ENCODE measurements at regions not wholly inside any gene's neighbourhood (a gene's known extent, or its start where the extent isn't known, plus 50 kb on each side); places are given as distances from the start of the nearest gene placed in this dataset.
A peak's percentile ranks its signal among the peaks of the same experiment; 100 is the strongest.

DNA sequence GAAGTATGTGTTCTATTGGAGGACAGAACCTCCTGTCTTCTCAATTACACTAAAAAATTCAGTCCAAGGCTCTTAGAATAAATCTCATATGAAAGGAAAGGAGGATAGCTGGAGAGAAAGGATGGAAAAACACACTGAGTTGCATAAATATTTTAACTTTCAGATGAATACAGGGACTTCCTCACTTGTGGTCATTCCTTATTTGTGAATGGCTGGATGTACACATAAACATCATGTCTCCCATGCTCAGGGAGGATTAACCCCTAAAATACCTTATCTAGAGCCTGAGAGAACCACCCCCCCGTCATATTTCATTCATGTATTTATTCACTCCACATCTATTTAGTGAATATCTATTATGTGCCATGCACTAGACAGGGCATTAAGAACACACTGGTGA is 217.6 kb upstream of the CITED2 start (continued):
- TF ChIP-seq, protein P1, sequence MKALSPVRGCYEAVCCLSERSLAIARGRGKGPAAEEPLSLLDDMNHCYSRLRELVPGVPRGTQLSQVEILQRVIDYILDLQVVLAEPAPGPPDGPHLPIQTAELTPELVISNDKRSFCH (CRISPR knock-in tag; IDR thresholded peaks at IDR 0.05) = no peak
- TF ChIP-seq, protein P1 (tag; IDR thresholded peaks at IDR 0.05) = no peak
- TF ChIP-seq SP1 (CRISPR knock-in tag; IDR thresholded peaks at IDR 0.05) (no peak), BCOR (IDR thresholded peaks at IDR 0.05) (no peak), ZSCAN32 (CRISPR knock-in tag; IDR thresholded peaks at IDR 0.05) (no peak), STAT5B (CRISPR knock-in tag; IDR thresholded peaks at IDR 0.05) (no peak), MYBL2 (IDR thresholded peaks at IDR 0.05; ENCODE audit: low read depth) (no peak), MYBL2 (CRISPR knock-in tag; IDR thresholded peaks at IDR 0.05; ENCODE audit: borderline replicate concordance) (no peak), ZC3H11A (IDR thresholded peaks at IDR 0.05; ENCODE audit: low read depth, low read length) (no peak), IRF2 (CRISPR knock-in tag; IDR thresholded peaks at IDR 0.05) (no peak), ILK (tag; IDR thresholded peaks at IDR 0.05; ENCODE audit: borderline replicate concordance, low read depth) (no peak), NELFE (IDR thresholded peaks at IDR 0.05; ENCODE audit: insufficient read depth, insufficient read length) (no peak)

DNA sequence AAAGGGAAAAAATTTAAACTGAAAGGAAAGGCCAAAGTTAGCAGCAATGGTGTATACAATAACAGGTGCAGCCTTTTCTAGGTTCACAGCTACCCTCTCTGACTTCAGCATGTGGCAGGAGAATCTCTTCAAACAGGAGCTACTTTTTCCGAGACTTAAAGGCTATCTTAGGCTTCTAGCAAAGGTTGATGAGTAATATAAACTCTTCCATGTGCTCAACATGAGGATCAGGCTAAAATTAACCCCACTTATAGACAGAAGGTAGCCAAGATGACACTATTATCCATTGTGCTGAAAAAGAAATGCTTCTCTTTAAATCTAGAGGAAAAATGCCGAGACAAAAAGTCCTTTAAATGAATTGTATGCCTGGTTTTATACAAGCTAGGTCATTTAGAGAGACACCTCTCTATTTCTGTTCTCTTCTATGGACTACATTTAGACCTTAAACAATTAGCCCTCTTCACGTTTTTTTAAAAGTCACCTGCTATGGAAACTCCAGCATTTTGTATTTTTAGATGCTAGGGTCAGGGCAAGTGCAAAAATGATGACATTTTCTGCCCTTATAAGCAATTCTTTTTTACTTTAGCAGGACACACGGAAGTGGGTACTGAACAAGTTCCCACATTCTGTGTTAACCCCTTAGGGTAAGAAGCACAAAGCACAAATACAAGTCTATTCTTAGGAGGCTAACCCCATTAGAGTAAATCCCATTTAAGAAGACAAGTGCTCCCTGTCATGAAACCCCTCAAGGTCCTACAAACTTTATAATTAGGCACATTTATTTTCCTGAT is 216.8 kb upstream of the CITED2 start:
- TF ChIP-seq CEBPG (CRISPR knock-in tag; IDR thresholded peaks at IDR 0.05) (0 out of 2 replicates have a peak, but pooled peaks have one; percentile 23), CEBPG (tag; conservative IDR thresholded peaks at IDR 0.05 in 1 of 2, IDR thresholded peaks at IDR 0.05 in 1 of 2) (no peak; a peak in 1 of 4 replicates), FOXJ2 (tag; IDR thresholded peaks at IDR 0.05) (0 out of 2 replicates have a peak, but pooled peaks have one; percentile 34), PTTG1 (tag; IDR thresholded peaks at IDR 0.05; ENCODE audit: low read depth) (no peak), NEUROD1 (IDR thresholded peaks at IDR 0.05; ENCODE audit: borderline replicate concordance, low read depth, low read length, partially characterized antibody) (no peak), L3MBTL2 (IDR thresholded peaks at IDR 0.05) (0 out of 2 replicates have a peak, but pooled peaks have one; percentile 14)
- no peaks in the 10 kb centered on the region for H3K27me3 ChIP-seq (ENCODE audit: control insufficient read depth in 2 of 2, insufficient read depth in 2 of 2, low read length in 2 of 2)
- CTCF ChIA-PET (ENCODE audit: low intra/inter-chr PET ratio) = no interaction called here
- DNase-seq (ENCODE audit: extremely low read depth in 1 of 4, low spot score in 3 of 4) (no peak), FAIRE-seq (no peak), ATAC-seq (peak; percentile 12; the same call in 2 of the 3 replicates)
- in situ Hi-C loops (cut with MboI) (no loop called here), intact Hi-C loops (cut with micrococcal nuclease) (no loop called here)
- WGBS (ENCODE audit: insufficient coverage, low coverage, missing lambda C conversion rate) = 39% methylated on average over 4 of the region's 4 CpGs
- no peak overlapping the region for H3K4me2 ChIP-seq (ENCODE audit: insufficient read depth, low read length)
- BruUV-seq (replicated peaks) = no TSS peak
- no peaks in the 10 kb centered on the region for H3K79me2 ChIP-seq (ENCODE audit: control insufficient read depth, insufficient read depth, low read length)
- no peaks in the 10 kb centered on the region for H3K36me3 ChIP-seq (ENCODE audit: control insufficient read depth, insufficient read depth, low read length)
- H3K9ac ChIP-seq (ENCODE audit: insufficient read depth in 1 of 2, low read depth in 2 of 2, low read length in 2 of 2) = no peak overlapping the region
- H2AFZ ChIP-seq (ENCODE audit: low read depth, low read length) = peak overlapping the region; percentile 53
- no peak overlapping the region for H3K4me3 ChIP-seq
- no peaks in the 10 kb centered on the region for H3K9me1 ChIP-seq (ENCODE audit: control insufficient read depth, insufficient read depth, low read length)
- no peak overlapping the region for H3K27ac ChIP-seq (ENCODE audit: extremely low read depth, low read depth, low read length)
- peaks cover 0 to 27% of the 10 kb centered on the region in 2 experiments; a peak in 4 of 5 replicates for H3K4me1 ChIP-seq (replicated peaks in 1 of 2; ENCODE audit: control insufficient read depth in 2 of 2, insufficient read depth in 2 of 2, low read length in 2 of 2)
- H4K20me1 ChIP-seq (replicated peaks; ENCODE audit: control insufficient read depth, insufficient read depth, low read length) = no peaks in the 10 kb centered on the region
- H3K9me3 ChIP-seq (replicated peaks; ENCODE audit: control insufficient read depth, insufficient read depth, low read depth, low read length) = no peaks in the 10 kb centered on the region
- POLR2A ChIA-PET = interaction anchor here (1.1 kb wide), 1 partner anchor 10 kb away, joined by 4 read pairs; no protein-coding TSS in a partner anchor

Measured in K562 (cell line).